Left cardiac atrium (tissue), 4 donors: ENCODE measurements at regions not wholly inside any gene's neighbourhood (a gene's known extent, or its start where the extent isn't known, plus 50 kb on each side); places are given as distances from the start of the nearest gene placed in this dataset.

ENCODE experiments used
- ATAC-seq, 2 donors: fragments of 200-7000 bp; cut with Tn5 transposase; one replicate each; pipeline ENCODE4 v1.9.1; 2020; ENCODE audit warnings: mild to moderate bottlenecking in 2 of 2, moderate library complexity in 2 of 2
- DNase-seq: peaks from one replicate; pipeline ENCODE4 v3.0.0-alpha.2; 2020
- intact Hi-C, 2 donors: fragments of 100-400 bp; cut with DNase I; formaldehyde crosslinking; loops; one replicate each; pipeline versions ENCODE4 v1.14.1 to v1.15.1; 2022 to 2023
- donor health status: DM: no; HTN: yes; CAD: no.
- donor health status: DM: no; HTN: yes; CAD: no; lungs with severe emphysema.
- donor health status: DM: yes; HTN: yes; CAD: no.
- donor health status: Dilated cardiomyopathy.

DNA sequence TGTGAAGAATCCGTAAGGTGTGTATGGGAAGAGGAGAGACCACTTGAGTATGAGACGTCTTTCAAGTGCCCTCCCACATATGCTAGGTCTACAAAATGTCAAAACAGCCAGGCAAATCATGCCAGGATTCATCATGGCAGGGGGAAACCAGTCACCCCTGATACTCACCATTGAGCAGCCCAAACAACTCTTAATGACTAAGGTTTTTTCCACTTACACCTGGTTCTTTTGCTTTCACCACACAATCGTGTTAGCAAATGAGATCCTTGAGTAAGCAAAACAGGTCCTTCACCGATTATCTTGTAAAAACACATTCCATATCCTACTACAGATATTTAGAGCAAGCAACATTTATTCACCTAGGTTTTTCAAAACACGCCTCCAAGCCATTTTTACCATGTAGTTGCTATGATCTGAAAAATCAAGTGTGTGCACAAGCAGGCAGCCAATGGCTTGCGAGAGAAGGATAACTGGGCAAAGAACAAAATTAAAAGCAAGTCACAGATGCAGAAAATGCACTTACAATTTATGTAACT is 177.5 kb upstream of the LPP start:
- intact Hi-C loops: no loop called here
- DNase-seq (no peak), ATAC-seq (no peak)

DNA sequence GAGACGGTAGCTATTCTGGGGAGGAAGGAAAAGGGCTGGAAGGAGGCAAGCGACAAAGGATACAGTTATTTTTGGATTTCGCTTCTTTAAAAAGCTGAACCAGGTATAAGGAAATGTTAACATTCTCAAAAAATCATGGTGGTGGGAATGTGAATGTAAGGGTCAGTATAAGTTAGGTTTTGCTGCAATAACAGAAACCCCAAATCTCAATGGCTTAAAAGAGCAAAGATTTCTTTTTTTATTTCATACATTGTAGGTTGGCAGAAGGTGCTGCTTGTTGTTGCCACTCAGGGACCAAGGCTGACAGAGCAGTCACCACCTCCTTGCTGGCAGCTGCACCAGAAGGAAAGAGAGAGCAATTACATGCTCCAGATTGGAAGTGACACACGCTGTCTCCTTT is 176.3 kb upstream of the LPP start:
- ATAC-seq: no peak
- intact Hi-C loops: no loop called here

GRCh38 chr3:187978433-187979011 is 175.4 kb upstream of the LPP start:
- intact Hi-C loops: no loop called here
- ATAC-seq (no peak), DNase-seq (no peak)

More for the DNA sequence above, 176.3 kb upstream of the LPP start:
- DNase-seq: no peak

- intact Hi-C loops: no loop called here
- ATAC-seq (no peak), DNase-seq (no peak)
These were observed 174.4 kb upstream of the LPP start for GRCh38 chr3:187979564-187979963.

- intact Hi-C loops: no loop called here
- ATAC-seq: no peak
- DNase-seq: no peak
These were observed 173.1 kb upstream of the LPP start for GRCh38 chr3:187980861-187981260.

DNA sequence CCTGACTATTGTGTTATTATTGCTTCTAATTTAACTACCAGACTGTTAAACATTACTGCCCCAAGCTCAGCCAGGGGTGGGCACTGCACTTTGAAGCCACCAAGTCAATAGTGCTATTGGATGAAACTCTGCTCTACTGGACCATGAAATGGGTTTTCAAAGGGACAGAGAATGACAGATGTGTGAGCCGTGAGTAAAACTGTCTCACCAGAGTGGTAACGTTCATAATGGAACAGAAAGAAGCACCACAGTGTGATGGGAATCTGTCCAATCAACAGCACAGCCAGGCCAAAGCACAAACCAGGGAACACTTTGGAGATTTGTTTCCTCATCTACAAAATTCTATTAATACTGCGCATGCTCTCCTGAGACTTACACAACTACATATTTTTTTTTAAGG is 171.8 kb upstream of the LPP start:
- no peak for ATAC-seq
- intact Hi-C loops: no loop called here
- DNase-seq: no peak

GRCh38 chr3:187983484-187984124 is 170.4 kb upstream of the LPP start:
- intact Hi-C loops: no loop called here
- peak; percentile 45 to 71 for ATAC-seq
- peak; percentile 33 for DNase-seq

DNA sequence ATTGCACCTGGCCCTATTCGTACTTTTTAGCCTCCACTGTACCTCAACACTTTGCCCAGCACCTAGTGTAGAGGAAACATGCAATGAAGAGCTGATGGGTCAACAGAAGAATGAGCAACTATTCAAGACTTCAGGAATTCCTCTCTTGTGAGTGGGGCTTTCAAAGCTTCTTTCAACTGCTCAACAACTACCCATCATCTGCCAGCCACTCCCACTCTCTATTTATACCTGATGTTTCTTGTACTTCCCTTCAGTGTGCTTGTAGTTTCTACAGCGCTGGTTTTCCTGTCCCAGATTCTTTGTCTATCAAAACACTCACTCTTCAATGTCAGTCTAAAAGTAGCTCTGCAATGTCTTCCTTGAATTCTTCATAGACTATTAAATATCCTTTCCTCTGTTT is 168.3 kb upstream of the LPP start:
- DNase-seq (no peak), ATAC-seq (peak in 1 of 2 donors; percentile 23)
- intact Hi-C loops: loop anchor here in 1 of 2 donors (5.0 kb wide), 1 partner anchor 42 kb away; no protein-coding TSS in a partner anchor

DNA sequence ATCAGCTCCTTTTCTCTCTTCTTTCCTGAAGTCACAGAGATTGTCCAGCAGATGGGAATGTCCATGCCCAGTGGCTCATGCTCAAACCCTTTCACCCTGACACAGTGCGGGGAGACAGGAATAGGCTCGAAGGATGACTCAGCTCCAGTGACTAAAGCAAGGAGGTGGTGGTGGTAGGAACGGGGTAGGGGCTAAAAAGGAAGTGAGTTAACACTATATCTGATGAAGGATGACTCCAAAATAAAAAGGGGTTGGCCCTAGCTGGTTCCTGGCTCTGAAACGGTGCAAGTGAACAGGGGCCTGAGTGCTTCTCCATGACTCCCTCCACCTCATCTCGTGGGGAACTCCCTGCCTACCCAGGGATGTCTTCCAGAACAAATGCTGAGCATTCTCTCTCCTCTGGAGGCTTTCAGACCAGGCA is 167.4 kb upstream of the LPP start:
- intact Hi-C loops: loop anchor here in 1 of 2 donors (5.0 kb wide), 1 partner anchor 41 kb away; no protein-coding TSS in a partner anchor
- no peak for DNase-seq
- ATAC-seq: peak in 1 of 2 donors; percentile 88

GRCh38 chr3:187987187-187987586 is 166.8 kb upstream of the LPP start:
- intact Hi-C loops: loop anchor here in 1 of 2 donors (5.0 kb wide), 1 partner anchor 40 kb away; no protein-coding TSS in a partner anchor
- DNase-seq: no peak

GRCh38 chr3:187987924-187988323 is 166.0 kb upstream of the LPP start:
- no peak for ATAC-seq
- intact Hi-C loops: loop anchor here in 1 of 2 donors (5.0 kb wide), 1 partner anchor 39 kb away; no protein-coding TSS in a partner anchor
- no peak for DNase-seq

More at GRCh38 chr3:187987187-187987586, 166.8 kb upstream of the LPP start:
- no peak for ATAC-seq

GRCh38 chr3:187989575-187990153 is 164.3 kb upstream of the LPP start:
- ATAC-seq (no peak), DNase-seq (no peak)
- intact Hi-C loops: loop anchor here in 1 of 2 donors (5.0 kb wide), 1 partner anchor 38 kb away; no protein-coding TSS in a partner anchor

GRCh38 chr3:187992609-187993008 is 161.3 kb upstream of the LPP start:
- ATAC-seq (no peak), DNase-seq (no peak)
- intact Hi-C loops: no loop called here

DNA sequence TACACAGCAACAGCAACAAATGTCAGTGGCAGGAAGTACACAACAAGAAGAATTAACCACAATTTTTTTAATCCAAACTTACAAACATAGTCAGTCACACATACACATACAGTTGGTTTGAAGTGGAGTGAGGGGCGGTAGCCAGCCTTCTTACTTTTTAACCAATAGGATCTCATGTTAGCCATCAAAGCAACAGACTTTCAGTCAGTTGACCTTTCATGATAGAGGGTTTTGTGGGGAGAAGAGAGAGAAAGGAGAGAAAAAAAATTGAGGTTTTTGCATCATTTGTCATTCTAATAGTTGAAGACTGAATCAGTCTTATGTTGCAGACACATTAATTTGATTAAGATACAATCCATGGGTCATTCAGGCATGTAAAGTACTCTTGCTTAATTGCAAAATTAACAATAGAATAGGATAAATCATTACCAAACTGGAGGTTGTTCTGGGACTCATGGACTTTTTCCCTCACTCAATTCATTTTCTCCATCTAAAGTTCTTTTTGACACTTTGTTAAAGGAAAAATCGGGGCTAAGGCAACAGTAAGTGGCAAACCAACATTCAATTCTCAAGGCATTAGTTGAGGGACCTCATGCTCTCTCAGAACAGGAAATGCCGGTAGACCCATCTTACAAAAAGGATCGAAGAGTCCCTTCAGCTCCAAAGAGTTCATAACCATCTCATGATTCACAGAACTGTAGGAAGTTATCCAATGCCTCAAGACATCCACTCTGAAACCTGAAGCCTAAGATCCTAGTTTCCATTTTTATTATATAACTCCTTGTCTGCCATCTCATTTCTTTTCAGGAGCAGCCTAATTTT is 159.5 kb upstream of the LPP start:
- ATAC-seq: no peak
- no peak for DNase-seq
- intact Hi-C loops: no loop called here

GRCh38 chr3:187995043-187995400 is 158.9 kb upstream of the LPP start:
- ATAC-seq (no peak), DNase-seq (no peak)
- intact Hi-C loops: no loop called here

- no peak for ATAC-seq
- DNase-seq: no peak
- intact Hi-C loops: no loop called here
These were observed 158.3 kb upstream of the LPP start for GRCh38 chr3:187995667-187996066.

DNA sequence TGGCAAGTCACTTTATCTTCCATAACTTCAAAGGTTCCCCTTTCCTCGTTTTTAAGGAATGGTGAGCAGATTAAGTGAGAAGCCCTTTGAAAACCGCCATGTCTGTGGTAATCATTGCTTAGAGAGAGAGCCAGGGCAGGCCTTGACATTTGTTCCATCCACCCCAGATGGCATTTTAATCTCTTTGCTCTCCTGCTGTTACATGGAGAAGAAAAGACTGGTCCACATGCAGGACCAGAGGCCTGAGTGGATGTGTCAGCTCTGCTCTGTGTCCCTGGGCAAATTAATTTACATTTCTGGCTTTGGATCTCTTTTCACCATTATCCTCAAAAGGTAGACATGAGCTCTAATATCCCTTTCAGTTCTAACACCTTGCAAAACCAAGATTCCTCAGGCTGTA is 157.3 kb upstream of the LPP start:
- no peak for ATAC-seq
- no peak for DNase-seq
- intact Hi-C loops: no loop called here

- no peak for ATAC-seq
- DNase-seq: no peak
- intact Hi-C loops: no loop called here
These were observed 156.5 kb upstream of the LPP start for GRCh38 chr3:187997490-187997889.

- intact Hi-C loops: no loop called here
- no peak for ATAC-seq
- DNase-seq: no peak
These were observed 155.9 kb upstream of the LPP start for GRCh38 chr3:187997946-187998561.
